WTC11 (cell line): ENCODE measurements at regions not wholly inside any gene's neighbourhood (a gene's known extent, or its start where the extent isn't known, plus 50 kb on each side); places are given as distances from the start of the nearest gene placed in this dataset.

Experiments used
- ATAC-seq: fragments of 200-7000 bp; cut with Tn5 transposase; 2 replicates; pipeline ENCODE4 v1.10.0; 2021; ENCODE audit warnings: mild to moderate bottlenecking, moderate library complexity
- CTCF ChIA-PET: fragments of 300-600 bp; sonication (Branson Sonifier 250); formaldehyde crosslinking; loops from one replicate; lab custom pipeline; 2021; ENCODE audit warnings: antibody characterized with exemption; lab: Charles Lee
- POLR2A ChIA-PET: fragments of 350-600 bp; sonication (Branson Sonifier 250); formaldehyde crosslinking; loops from one replicate; lab custom pipeline; 2021; ENCODE audit warnings: antibody characterized with exemption; lab: Charles Lee
- DNase-seq: peaks from one replicate; pipeline ENCODE4 v3.0.0; 2021; ENCODE audit warnings: low spot score
- H3K27ac Mint-ChIP-seq: 2 replicates; pipeline ENCODE4 v1.8.0; 2021; ENCODE audit warnings: mixed read lengths
- H3K27me3 Mint-ChIP-seq: 2 replicates; pipeline ENCODE4 v1.8.0; 2021; ENCODE audit warnings: low read depth, mild to moderate bottlenecking, moderate library complexity, mixed read lengths
- H3K36me3 Mint-ChIP-seq: 2 replicates; pipeline ENCODE4 v1.8.0; 2021; ENCODE audit warnings: mixed read lengths
- H3K4me1 Mint-ChIP-seq: 2 replicates; pipeline ENCODE4 v1.8.0; 2022; ENCODE audit warnings: mixed read lengths
- H3K4me3 Mint-ChIP-seq: 2 replicates; pipeline ENCODE4 v1.8.0; 2021; ENCODE audit warnings: mild to moderate bottlenecking, moderate library complexity, mixed read lengths
- H3K9me3 Mint-ChIP-seq: 2 replicates; pipeline ENCODE4 v1.8.0; 2021; ENCODE audit warnings: mixed read lengths
- ATF6 ChIP-seq: sonication (generic); formaldehyde crosslinking; IDR thresholded peaks from 2 replicates; pipeline ENCODE4 v1.8.1; 2023; ENCODE audit warnings: mild to moderate bottlenecking, missing genetic modification reagents
- CBFB ChIP-seq: sonication (generic); formaldehyde crosslinking; IDR thresholded peaks from 2 replicates; pipeline ENCODE4 v1.8.1; 2022; ENCODE audit warnings: mild to moderate bottlenecking, low read depth, missing genetic modification reagents
- CREM ChIP-seq: sonication (generic); formaldehyde crosslinking; IDR thresholded peaks from 2 replicates; pipeline ENCODE4 v1.8.1; 2022; ENCODE audit warnings: mild to moderate bottlenecking, missing genetic modification reagents, moderate library complexity
- ERG ChIP-seq: fragments of 250-450 bp; sonication (Bioruptor Pico); IDR thresholded peaks from 2 replicates; pipeline ENCODE4 v1.8.0; 2021; ENCODE audit warnings: mild to moderate bottlenecking
- FOXJ3 ChIP-seq: sonication (generic); formaldehyde crosslinking; IDR thresholded peaks from 2 replicates; pipeline ENCODE4 v1.9.0; 2021; ENCODE audit warnings: missing genetic modification reagents, mild to moderate bottlenecking, borderline replicate concordance
- FOXP4 ChIP-seq: sonication (generic); formaldehyde crosslinking; IDR thresholded peaks from 2 replicates; pipeline ENCODE4 v1.8.0; 2022; ENCODE audit warnings: mild to moderate bottlenecking, missing genetic modification reagents
- NFE2L1 ChIP-seq: sonication (generic); formaldehyde crosslinking; IDR thresholded peaks from 2 replicates; pipeline ENCODE4 v1.8.1; 2023; ENCODE audit warnings: missing genetic modification reagents
- NR1H2 ChIP-seq: sonication (generic); formaldehyde crosslinking; IDR thresholded peaks from 2 replicates; pipeline ENCODE4 v1.9.0; 2021; ENCODE audit warnings: mild to moderate bottlenecking, moderate library complexity, missing genetic modification reagents
- NR2C2 ChIP-seq: sonication (generic); formaldehyde crosslinking; IDR thresholded peaks from 2 replicates; pipeline ENCODE4 v1.8.0; 2022; ENCODE audit warnings: mild to moderate bottlenecking, missing genetic modification reagents
- NR3C1 ChIP-seq: sonication (generic); formaldehyde crosslinking; conservative IDR thresholded peaks from 2 replicates; pipeline ENCODE4 v1.8.1; 2023; ENCODE audit warnings: low read depth, mild to moderate bottlenecking, missing genetic modification reagents
- PRRX2 ChIP-seq: fragments of 250-450 bp; sonication (Bioruptor Pico); IDR thresholded peaks from 2 replicates; pipeline ENCODE4 v1.8.0; 2021; ENCODE audit warnings: mild to moderate bottlenecking
- RELA ChIP-seq: sonication (generic); formaldehyde crosslinking; IDR thresholded peaks from 2 replicates; pipeline ENCODE4 v1.8.1; 2022; ENCODE audit warnings: missing genetic modification reagents, mild to moderate bottlenecking, borderline replicate concordance
- SMAD4 ChIP-seq: sonication (generic); formaldehyde crosslinking; IDR thresholded peaks from 2 replicates; pipeline ENCODE4 v1.8.0; 2022; ENCODE audit warnings: mild to moderate bottlenecking, missing genetic modification reagents
- SP1 ChIP-seq: sonication (generic); formaldehyde crosslinking; conservative IDR thresholded peaks from 2 replicates; pipeline ENCODE4 v1.8.1; 2022; ENCODE audit warnings: missing genetic modification reagents
- USF2 ChIP-seq: sonication (generic); formaldehyde crosslinking; IDR thresholded peaks from 2 replicates; pipeline ENCODE4 v1.8.1; 2023; ENCODE audit warnings: mild to moderate bottlenecking, missing genetic modification reagents, moderate library complexity
- ZBTB21 ChIP-seq: sonication (generic); formaldehyde crosslinking; IDR thresholded peaks from 2 replicates; pipeline ENCODE4 v1.8.1; 2023; ENCODE audit warnings: mild to moderate bottlenecking, missing genetic modification reagents, borderline replicate concordance
- ZMAT4 ChIP-seq: fragments of 250-450 bp; sonication (Bioruptor Pico); IDR thresholded peaks from 2 replicates; pipeline ENCODE4 v1.9.0; 2021; ENCODE audit warnings: mild to moderate bottlenecking
- ZNF138 ChIP-seq: sonication (generic); formaldehyde crosslinking; conservative IDR thresholded peaks from 2 replicates; pipeline ENCODE4 v1.8.1; 2022; ENCODE audit warnings: mild to moderate bottlenecking, moderate library complexity, missing genetic modification reagents
- ZNF281 ChIP-seq: sonication (generic); formaldehyde crosslinking; IDR thresholded peaks from 2 replicates; pipeline ENCODE4 v1.8.0; 2023; ENCODE audit warnings: mild to moderate bottlenecking, missing genetic modification reagents
- ZNF396 ChIP-seq: fragments of 250-450 bp; sonication (Bioruptor Pico); IDR thresholded peaks from 2 replicates; pipeline ENCODE4 v1.8.0; 2021; ENCODE audit warnings: mild to moderate bottlenecking, moderate library complexity, borderline replicate concordance
- ZNF416 ChIP-seq: fragments of 250-450 bp; sonication (Bioruptor Pico); IDR thresholded peaks from 2 replicates; pipeline ENCODE4 v1.9.0; 2021; ENCODE audit warnings: mild to moderate bottlenecking, inconsistent platforms
- ZSCAN18 ChIP-seq: fragments of 250-450 bp; sonication (Bioruptor Pico); IDR thresholded peaks from 2 replicates; pipeline ENCODE4 v2.1.2; 2022; ENCODE audit warnings: mild to moderate bottlenecking, moderate library complexity

- Mint-ChIP-seq H3K27ac (0 out of 2 replicates have a peak overlapping the region, but pooled peaks have one; percentile 2), H3K4me1 (peaks cover 51% of the 10 kb centered on the region), H3K27me3 (no peaks in the 10 kb centered on the region), H3K4me3 (no peak overlapping the region), H3K36me3 (no peaks in the 10 kb centered on the region), H3K9me3 (no peaks in the 10 kb centered on the region; the same call in 1 of the 2 replicates)
- TF ChIP-seq NR1H2 (no peak), ZBTB21 (CRISPR knock-in tag) (no peak), CREM (CRISPR knock-in tag) (no peak), USF2 (CRISPR knock-in tag) (no peak), ERG (CRISPR knock-in tag) (no peak), PRRX2 (no peak), ATF6 (CRISPR knock-in tag) (no peak), NR2C2 (CRISPR knock-in tag) (no peak), NR3C1 (CRISPR knock-in tag) (no peak), ZNF396 (CRISPR knock-in tag) (no peak), ZSCAN18 (CRISPR knock-in tag) (no peak), SMAD4 (CRISPR knock-in tag) (no peak), CBFB (no peak), FOXJ3 (no peak), ZNF416 (no peak), RELA (no peak)
- POLR2A ChIA-PET: no interaction called here
- ATAC-seq: no peak
- CTCF ChIA-PET: no interaction called here
- no peak for DNase-seq
Observed at GRCh38 chr4:100288811-100289529, 98.7 kb upstream of the DDIT4L start.

GRCh38 chr4:100288161-100288560, 97.9 kb upstream of the DDIT4L start:
- no peaks in the 10 kb centered on the region for H3K27me3 Mint-ChIP-seq

GRCh38 chr4:100287534-100287933, 97.3 kb upstream of the DDIT4L start:
- H3K4me3 Mint-ChIP-seq: no peak overlapping the region
- DNase-seq (no peak), ATAC-seq (no peak)
- no peaks in the 10 kb centered on the region; the same call in 1 of the 2 replicates for H3K9me3 Mint-ChIP-seq
- ChIA-PET POLR2A (no interaction called here), CTCF (no interaction called here)
- H3K36me3 Mint-ChIP-seq: no peaks in the 10 kb centered on the region
- no peak overlapping the region for H3K27ac Mint-ChIP-seq
- H3K4me1 Mint-ChIP-seq: peaks cover 53% of the 10 kb centered on the region
- H3K27me3 Mint-ChIP-seq: no peaks in the 10 kb centered on the region
- TF ChIP-seq ZNF281 (CRISPR knock-in tag) (no peak), FOXP4 (CRISPR knock-in tag) (no peak), PRRX2 (no peak), ZNF138 (CRISPR knock-in tag) (no peak), CREM (CRISPR knock-in tag) (no peak), NFE2L1 (no peak), ZMAT4 (CRISPR knock-in tag) (no peak)

More at GRCh38 chr4:100288161-100288560, 97.9 kb upstream of the DDIT4L start:
- Mint-ChIP-seq H3K4me3 (no peak overlapping the region), H3K36me3 (no peaks in the 10 kb centered on the region), H3K27ac (no peak overlapping the region), H3K4me1 (peaks cover 53% of the 10 kb centered on the region), H3K9me3 (no peaks in the 10 kb centered on the region; the same call in 1 of the 2 replicates)
- DNase-seq (no peak), ATAC-seq (no peak)
- TF ChIP-seq SP1 (CRISPR knock-in tag): no peak
- ChIA-PET POLR2A (no interaction called here), CTCF (no interaction called here)
